HG02970 (cell line): ENCODE measurements at regions not wholly inside any gene's neighbourhood (a gene's known extent, or its start where the extent isn't known, plus 50 kb on each side); places are given as distances from the start of the nearest gene placed in this dataset.
"Not testable (repeated sequence)": the region's sequence is repeated elsewhere in the genome, so short reads cannot be mapped to it uniquely, and the experiment has no call there.

Experiments
- ATAC-seq: cut with Tn5 transposase; IDR thresholded peaks from one replicate; pipeline ENCODE4 v1.9.1; 2021; ENCODE audit warnings: mild to moderate bottlenecking, moderate library complexity, moderate number of reproducible peaks; ENCODE audit not compliant: unreplicated experiment, low FRiP score

GRCh38 chr3:191958980-191959671, 498.2 kb downstream of the PYDC2 start:
- ATAC-seq = peak; percentile 49

- ATAC-seq = no peak
Measured at GRCh38 chr3:191959876-191960413, 499.0 kb downstream of the PYDC2 start.

- no peak for ATAC-seq
Measured at GRCh38 chr3:191961022-191961421, 500.1 kb downstream of the PYDC2 start.

- no peak for ATAC-seq
Measured at GRCh38 chr3:191961529-191961928, 500.6 kb downstream of the PYDC2 start.

- ATAC-seq = no peak
Measured at GRCh38 chr3:191962324-191962723, 501.4 kb downstream of the PYDC2 start.

GRCh38 chr3:191963182-191963581, 502.2 kb downstream of the PYDC2 start:
- no peak for ATAC-seq

GRCh38 chr3:191966556-191966955, 505.6 kb downstream of the PYDC2 start:
- ATAC-seq = no peak

- no peak for ATAC-seq
Measured at GRCh38 chr3:191968299-191968698, 507.3 kb downstream of the PYDC2 start.

- ATAC-seq = no peak
Measured at GRCh38 chr3:191972714-191973398, 511.9 kb downstream of the PYDC2 start.

- no peak for ATAC-seq
Measured at GRCh38 chr3:191973820-191974219, 512.9 kb downstream of the PYDC2 start.

GRCh38 chr3:191975936-191976335, 515.0 kb downstream of the PYDC2 start:
- ATAC-seq = no peak

GRCh38 chr3:191980443-191980842, 519.5 kb downstream of the PYDC2 start:
- no peak for ATAC-seq

GRCh38 chr3:191982481-191982880, 521.5 kb downstream of the PYDC2 start:
- no peak for ATAC-seq

- ATAC-seq = no peak
Measured at GRCh38 chr3:191985691-191986090, 524.7 kb downstream of the PYDC2 start.

- no peak for ATAC-seq
Measured at GRCh38 chr3:191987831-191988350, 526.9 kb downstream of the PYDC2 start.

GRCh38 chr3:191993952-191994351, 533.0 kb downstream of the PYDC2 start:
- ATAC-seq = not testable (repeated sequence)

- no peak for ATAC-seq
Measured at GRCh38 chr3:191997093-191997492, 536.1 kb downstream of the PYDC2 start.

GRCh38 chr3:191997579-191998268, 536.8 kb downstream of the PYDC2 start:
- ATAC-seq = no peak

- no peak for ATAC-seq
Measured at GRCh38 chr3:192001218-192001617, 540.3 kb downstream of the PYDC2 start.

- ATAC-seq = no peak
Measured at GRCh38 chr3:192005989-192006388, 545.0 kb downstream of the PYDC2 start.

- ATAC-seq = no peak
Measured at GRCh38 chr3:192009903-192010302, 548.9 kb downstream of the PYDC2 start.
